HG02798 (cell line): ENCODE measurements at regions not wholly inside any gene's neighbourhood (a gene's known extent, or its start where the extent isn't known, plus 50 kb on each side); places are given as distances from the start of the nearest gene placed in this dataset.
"Not testable (repeated sequence)": the region's sequence is repeated elsewhere in the genome, so short reads cannot be mapped to it uniquely, and the experiment has no call there.

Experiments used
- ATAC-seq: cut with Tn5 transposase; IDR thresholded peaks from one replicate; pipeline ENCODE4 v1.9.1; 2021; ENCODE audit warnings: mild to moderate bottlenecking; ENCODE audit not compliant: unreplicated experiment, poor library complexity

- no peak for ATAC-seq
Observed at GRCh38 chr2:111250448-111251030, 129.8 kb downstream of the BCL2L11 start.

DNA sequence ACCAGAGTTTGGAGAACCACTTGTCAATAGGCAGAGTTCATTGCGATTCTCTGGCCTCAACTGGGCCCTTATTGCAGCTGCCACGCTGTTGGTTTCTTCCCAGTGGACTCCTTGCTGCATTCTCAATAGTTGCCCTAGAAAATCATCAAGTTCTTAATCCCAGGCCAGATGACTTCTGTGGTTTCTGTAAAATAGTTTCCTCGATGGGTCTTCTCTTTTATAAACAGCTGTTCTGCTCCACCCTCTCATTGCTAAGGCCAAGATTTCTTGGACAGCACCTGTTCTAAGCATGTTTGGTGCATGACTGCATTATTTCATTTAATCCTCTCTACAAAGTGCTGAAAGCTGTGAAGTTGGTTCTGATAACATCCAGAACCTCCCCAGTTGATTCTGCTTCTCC is 131.0 kb downstream of the BCL2L11 start:
- ATAC-seq, result no peak

DNA sequence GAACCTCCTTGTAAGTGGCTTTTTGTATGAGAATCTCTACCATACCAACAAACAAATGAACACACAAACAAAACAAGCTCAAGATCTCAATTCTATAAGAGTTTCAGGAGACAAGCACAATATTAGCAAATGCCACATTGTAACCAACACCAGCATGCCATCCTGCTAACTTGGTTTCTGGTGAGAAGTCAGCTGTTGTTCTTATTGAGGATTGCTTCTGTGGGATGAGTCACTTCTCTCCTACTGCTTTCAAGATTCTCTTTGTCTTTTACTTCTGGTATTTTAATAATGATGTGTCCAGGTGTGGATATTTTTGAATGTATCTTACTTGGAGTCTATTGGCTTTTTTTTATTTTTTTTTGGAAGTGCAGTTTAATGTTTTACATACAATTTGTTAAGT is 131.7 kb downstream of the BCL2L11 start:
- no peak for ATAC-seq

GRCh38 chr2:111254916-111255315 is 134.2 kb downstream of the BCL2L11 start:
- ATAC-seq, result not testable (repeated sequence)

DNA sequence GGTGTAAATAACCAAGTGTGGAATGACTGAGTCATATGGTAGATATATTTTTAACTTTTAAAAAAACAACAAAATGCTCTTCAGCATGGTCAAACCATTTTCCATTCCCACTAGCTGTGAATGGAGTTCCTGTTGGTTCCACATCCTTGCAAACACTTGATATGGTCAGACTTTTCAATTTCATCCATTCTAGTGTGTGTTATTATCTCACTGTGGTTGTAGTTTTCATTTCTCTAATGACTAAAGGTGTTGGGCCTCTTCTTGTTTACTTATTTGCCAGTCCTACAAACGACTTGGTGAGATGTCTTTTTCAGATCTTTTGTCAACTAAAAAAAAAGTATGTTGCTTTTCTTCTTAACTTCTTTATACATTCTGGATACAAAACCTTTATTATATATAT is 135.9 kb downstream of the BCL2L11 start:
- not testable (repeated sequence) for ATAC-seq

- not testable (repeated sequence) for ATAC-seq
Observed at GRCh38 chr2:111257607-111258006, 136.9 kb downstream of the BCL2L11 start.

DNA sequence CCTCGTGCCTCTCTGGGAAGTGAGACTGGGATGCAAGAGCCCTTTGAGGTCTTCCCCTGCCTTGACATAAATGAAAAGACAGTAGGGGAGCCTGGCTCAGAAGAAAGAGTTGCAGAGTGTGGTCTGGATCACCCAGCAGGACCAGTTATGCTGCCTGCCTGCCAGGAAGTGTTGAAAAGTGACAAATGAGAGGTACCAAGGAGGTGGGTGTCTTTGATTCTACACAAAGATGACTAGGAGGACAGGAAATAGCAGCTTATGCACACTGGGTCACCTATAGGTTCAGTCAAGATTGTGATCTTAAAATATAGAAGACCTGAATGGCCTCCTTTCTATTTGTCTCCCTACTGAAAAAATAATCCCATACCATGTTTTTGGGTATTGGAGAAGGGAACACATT is 137.6 kb downstream of the BCL2L11 start:
- not testable (repeated sequence) for ATAC-seq

DNA sequence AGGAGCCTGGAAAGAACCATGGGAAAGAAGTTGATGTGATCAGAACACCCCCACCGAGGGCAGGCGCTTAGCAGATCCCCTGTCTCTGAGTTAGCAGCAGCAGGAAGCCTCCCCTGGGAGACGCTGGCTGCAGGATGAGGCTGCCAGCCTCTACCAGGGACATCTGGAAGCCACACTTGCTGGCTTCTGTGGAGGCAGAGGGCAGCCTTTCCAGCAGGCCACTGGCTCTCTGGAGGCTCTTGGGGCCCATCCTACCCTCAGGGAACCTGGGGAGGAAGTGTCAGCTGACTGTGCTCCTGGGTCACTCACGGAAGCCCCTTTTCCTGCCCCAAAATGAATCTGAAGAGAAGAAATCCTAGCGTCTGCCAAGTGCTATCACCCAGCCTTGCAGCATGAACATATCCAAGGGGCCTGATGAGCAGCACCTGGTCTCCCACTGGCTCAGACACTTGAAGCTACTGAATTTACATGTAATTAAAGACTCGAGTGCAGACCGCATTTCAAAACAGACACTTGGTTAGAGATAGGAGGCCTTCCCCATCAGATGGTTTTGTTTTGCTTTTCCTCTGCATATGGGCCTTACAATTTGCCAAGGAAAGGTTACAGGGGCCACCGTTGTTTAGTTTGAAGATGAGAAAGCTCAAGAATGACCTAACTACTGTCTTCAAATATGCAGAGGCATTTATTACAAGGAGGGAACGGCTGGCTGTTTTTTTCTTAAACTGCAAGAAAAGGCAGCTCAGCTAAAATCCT is 142.1 kb downstream of the BCL2L11 start:
- ATAC-seq, result not testable (repeated sequence)

DNA sequence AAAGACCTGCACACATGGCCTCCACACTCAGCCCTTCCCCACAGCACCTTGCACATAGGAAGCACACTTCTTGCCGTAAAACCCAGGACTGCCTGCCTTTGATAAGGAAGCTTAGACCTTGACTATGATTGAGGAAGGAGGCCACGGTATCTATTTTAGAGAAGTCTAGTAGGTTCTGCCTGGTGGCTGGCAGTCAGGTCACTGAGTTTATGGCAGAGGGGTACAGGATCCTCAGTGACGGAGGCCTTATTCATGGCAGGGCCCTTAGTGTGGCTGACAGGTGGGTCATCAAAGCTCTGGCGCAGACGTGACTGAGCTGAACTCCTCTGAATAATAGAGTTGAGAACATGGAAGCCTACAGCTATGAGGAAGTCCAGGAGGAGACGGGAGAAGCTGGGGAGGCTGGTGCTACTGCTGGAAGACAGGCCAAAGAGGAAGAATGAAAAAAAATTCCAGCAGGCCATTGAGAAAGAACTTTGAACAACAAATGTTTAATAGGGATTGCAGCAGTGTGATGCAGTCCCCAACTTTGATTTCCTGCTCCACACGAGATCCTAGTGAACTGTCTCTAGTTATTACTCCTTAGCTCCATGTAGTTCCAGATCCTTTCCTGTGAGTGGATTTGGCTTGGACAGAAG is 142.8 kb downstream of the BCL2L11 start:
- ATAC-seq, result not testable (repeated sequence)

GRCh38 chr2:111264956-111265355 is 144.2 kb downstream of the BCL2L11 start:
- not testable (repeated sequence) for ATAC-seq

DNA sequence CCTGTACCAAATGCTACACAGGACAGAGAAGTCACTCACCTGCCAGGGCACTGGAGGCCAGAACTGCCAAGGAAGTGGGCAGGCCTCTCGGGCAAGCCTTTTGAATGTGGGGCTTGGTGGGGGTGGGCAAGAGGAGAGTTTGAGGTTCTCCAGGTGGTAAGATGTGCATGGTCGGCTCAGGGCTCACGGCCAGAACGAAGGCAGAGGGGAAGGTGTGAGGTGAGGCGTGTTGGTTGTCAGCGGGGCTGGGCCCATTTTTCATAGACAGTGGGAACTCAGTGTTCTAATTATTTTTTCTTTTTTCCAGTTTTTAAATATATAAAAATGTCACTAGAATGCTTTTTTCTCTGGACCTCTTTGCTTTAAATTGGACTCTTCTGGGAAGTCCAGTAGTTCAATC is 145.8 kb downstream of the BCL2L11 start:
- not testable (repeated sequence) for ATAC-seq

- ATAC-seq, result not testable (repeated sequence)
Observed at GRCh38 chr2:111267038-111267437, 146.3 kb downstream of the BCL2L11 start.

GRCh38 chr2:111269761-111270323 is 149.1 kb downstream of the BCL2L11 start:
- not testable (repeated sequence) for ATAC-seq

DNA sequence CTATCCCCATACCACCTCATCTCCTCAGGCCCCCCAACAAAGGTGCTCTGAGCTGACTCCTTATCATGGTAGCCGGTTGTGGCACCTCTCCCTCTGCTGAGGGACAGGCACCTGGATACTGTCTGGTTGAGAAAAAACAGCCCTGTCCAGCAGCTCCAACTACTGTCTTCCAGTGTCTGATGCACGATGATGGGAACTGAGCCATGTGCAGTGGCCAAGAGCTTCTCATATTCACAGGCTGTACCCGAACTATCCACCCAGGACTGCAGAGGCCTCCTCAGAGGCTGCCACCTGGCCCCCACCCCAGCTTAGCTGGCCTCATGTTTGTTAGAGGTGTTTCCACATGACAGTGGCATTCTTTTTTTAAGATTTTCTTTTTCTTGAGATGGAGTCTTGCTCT is 149.9 kb downstream of the BCL2L11 start:
- ATAC-seq, result not testable (repeated sequence)

GRCh38 chr2:111271647-111272304 is 151.1 kb downstream of the BCL2L11 start:
- not testable (repeated sequence) for ATAC-seq

GRCh38 chr2:111273007-111273406 is 152.3 kb downstream of the BCL2L11 start:
- ATAC-seq, result not testable (repeated sequence)

DNA sequence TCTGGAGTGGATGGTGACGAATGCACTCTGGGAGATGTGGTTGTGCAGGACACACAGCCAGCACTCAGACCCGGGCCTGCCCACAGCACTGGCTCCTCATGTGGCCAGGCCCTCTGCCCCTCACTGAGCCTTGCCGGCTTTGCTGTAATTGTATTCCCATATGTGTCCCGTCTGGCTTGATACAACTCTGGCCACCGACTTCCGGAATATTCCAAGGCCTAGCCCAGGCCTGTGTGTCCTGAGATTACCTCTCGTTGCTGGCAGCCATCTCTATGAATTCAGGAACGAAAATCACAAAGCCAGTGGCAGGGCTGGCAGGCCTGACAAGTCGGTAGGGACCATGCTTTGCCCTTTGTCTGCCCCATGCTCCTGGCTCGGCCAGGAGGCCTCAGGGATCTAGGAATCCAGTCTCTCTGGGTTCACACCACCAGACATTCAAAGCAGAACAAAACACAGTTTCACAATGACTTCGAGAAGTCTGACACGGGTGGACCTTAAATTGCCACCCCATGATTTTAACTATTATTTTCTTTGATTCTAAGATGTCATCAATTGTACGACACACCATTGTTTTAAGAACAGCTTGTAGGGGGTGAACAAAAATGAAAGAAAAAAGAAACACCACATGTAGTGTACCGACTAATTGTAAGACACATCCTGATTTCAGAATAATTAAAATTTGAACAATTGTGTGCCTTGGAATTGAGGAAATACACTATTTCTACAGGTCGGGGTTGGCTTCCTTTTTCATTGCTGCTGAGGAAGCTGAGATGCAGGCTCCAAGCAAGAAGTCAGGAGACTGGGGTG is 154.5 kb downstream of the BCL2L11 start:
- not testable (repeated sequence) for ATAC-seq

DNA sequence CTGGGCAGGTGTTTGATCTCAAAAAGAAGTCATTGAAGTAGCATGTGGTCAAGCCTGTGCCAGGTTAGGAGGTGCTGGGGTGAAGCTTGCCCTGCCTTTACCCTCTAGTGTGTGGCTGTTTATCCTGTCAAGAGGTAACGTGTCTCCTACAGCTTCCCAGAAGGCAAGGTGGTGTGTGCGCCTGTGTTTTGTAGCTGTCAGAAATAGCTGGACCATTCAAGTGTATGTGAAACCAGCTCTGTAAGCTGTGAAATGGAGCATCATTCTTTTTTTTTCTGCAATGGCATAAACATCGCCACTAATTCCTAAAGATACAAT is 155.1 kb downstream of the BCL2L11 start:
- ATAC-seq, result not testable (repeated sequence)

DNA sequence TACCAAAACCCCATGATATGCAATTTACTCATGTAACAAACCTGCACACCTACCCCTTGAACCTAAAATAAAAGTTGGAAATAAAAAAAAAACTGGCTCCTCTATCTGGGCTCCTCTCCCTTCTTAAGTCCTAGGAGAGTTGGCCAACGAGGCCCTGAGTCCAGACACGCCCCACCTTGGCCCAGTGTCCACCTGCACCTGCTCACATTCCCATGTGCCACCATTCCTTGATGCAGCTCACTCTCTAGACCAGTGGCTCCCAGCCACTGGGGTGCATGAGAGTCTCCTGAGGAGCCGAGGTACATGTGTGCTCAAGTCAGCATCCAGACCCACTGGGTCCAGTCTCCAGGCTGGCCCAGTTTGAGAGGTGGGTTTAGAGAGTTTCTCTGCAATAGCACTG is 157.4 kb downstream of the BCL2L11 start:
- ATAC-seq, result not testable (repeated sequence)
